NCI-H1048 (cell line): ENCODE measurements at regions not wholly inside any gene's neighbourhood (a gene's known extent, or its start where the extent isn't known, plus 50 kb on each side); places are given as distances from the start of the nearest gene placed in this dataset.

Source experiments
- DNase-seq: peaks from one replicate; lab custom pipeline; 2025; lab: John Stamatoyannopoulos, UW

DNA sequence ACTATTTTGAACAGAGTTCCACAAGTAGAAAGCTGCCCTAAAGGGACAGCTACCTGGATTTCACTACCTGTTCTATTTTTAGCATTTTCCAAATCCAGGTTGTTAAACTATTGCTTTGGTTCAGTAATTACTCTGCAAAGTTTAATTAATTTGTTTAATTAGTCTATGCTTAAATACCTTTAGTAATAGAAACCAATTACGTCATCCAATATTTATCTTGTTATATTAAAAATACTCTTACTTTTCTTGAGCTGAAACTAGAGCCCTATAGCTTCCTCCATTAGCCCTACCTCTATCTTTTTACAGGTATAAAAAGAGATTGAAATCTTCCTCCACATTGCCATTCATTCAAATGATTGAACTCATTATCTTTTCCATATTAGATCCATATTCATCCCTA is 514.6 kb downstream of the DSC3 start:
- DNase-seq = no peak

DNA sequence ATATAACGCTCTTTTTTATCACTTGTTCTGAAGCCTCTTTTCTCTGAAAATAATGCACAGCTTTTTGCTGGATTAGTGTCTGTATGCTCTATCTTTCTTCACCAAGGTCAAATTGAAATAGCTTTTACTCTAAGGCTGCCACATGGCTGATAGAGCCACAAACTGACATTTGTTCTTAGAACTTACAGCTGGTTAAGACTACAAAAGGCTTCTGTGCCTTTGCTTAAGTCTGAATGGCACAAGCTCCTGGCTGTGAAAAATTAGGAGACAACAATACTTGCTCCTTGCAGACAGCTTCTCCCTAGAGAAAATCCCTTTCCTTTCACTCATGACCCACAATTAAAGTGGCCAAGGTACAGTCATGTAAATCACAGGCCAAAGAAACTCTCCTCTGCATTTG is 515.3 kb downstream of the DSC3 start:
- DNase-seq = no peak

DNA sequence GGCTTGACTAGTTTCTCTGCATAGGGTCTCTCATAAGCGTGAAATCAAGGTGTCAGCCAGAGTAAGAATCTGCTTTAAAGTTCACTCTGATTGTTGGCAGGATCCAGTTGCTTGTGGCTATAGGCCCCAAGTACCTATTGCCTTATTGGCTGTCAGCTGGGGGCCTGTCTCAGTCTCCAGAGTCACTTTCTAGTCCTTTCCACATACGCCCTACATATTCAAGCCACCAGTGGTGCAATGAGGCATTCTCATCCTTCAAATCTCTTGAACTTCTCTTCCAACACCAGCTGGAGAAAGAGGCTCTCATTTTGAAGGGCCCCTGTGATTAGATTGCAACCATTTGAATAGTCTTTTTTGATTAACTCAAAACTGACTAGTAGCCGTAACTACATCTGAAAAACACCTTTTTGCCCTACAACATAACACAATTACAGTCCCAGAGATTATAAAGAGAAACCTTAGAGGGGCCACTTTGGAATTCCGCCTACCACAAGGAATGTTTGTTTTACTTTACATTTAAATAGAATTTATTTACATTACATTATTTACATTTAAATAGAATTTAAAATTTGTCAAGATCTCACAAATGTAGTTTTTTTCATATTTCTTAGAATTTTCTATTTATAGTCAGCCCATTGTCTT is 520.1 kb downstream of the DSC3 start:
- DNase-seq = no peak

DNA sequence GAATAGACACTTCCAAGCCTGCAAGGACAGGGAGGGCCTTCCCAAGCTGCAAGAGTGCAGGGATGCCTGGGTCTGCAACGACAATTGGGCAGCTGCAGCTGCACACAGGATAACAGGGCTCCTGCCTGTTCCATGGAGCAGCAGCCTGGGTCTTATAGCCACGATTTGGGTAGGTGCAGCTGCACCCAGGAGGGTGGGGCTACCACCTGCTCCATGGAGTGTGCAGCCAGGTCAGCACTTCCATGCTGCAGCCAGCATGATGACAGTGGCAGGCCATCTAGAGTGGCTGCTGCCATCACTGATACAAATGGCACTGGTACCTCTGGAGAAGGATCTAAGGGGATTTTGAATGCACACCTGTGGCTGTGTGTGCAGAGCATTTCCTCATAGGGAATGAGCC is 528.5 kb downstream of the DSC3 start:
- no peak for DNase-seq

DNA sequence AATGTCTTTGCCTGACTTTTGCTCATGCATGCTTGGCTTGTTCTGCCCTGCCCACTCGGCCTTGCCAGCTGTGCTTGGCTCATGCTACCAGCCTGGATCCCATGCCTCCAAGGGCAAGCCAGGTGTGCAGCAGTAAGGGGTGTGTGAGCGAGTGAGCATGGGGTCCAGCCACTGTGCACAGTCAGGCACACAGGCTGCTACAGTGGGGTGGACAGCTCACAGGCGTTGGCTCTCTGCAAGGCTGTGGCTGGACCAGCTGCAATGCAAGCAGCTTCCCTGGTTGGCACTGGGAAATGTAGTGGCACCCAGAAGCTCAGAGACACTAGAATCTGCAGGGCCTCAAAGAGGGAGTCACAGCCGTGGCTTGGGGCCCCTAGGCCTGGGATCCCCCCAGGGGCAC is 529.7 kb downstream of the DSC3 start:
- DNase-seq = no peak

DNA sequence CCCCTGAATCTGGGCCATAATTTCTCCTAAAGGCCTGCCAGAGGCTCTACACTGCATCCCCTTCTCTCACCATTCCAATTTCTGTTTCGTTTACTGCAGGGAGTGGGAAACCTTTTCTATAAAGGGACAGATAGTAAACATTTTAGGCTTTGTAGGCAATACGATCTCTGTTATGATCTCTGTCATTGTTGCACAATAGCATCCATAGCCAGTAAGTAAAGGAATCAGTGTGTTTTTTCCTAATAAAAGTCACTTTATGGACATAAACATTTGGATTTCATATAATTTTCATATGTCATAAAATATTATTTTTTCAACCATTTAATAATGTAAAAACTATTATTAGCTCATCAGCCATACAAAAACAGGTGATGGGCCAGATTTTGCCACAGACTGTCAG is 531.7 kb downstream of the DSC3 start:
- DNase-seq = no peak

DNA sequence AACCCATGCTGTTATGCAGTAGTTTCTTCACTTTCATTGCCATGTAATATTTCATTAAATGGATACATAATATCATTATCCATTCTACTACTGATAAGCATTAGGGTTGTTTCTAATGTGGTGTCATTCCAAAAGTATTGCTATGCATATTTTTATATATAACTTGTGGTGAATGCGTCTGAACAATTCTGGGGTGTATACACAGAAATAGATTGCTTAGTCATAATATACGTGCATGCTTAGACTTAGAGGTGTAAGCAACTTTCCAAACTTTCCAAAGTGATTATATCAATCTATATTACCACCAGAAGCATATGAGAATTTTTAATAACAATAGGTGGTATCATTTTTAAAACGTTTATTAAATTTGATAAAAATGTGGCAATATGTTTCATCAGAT is 540.9 kb downstream of the DSC3 start:
- no peak for DNase-seq

DNA sequence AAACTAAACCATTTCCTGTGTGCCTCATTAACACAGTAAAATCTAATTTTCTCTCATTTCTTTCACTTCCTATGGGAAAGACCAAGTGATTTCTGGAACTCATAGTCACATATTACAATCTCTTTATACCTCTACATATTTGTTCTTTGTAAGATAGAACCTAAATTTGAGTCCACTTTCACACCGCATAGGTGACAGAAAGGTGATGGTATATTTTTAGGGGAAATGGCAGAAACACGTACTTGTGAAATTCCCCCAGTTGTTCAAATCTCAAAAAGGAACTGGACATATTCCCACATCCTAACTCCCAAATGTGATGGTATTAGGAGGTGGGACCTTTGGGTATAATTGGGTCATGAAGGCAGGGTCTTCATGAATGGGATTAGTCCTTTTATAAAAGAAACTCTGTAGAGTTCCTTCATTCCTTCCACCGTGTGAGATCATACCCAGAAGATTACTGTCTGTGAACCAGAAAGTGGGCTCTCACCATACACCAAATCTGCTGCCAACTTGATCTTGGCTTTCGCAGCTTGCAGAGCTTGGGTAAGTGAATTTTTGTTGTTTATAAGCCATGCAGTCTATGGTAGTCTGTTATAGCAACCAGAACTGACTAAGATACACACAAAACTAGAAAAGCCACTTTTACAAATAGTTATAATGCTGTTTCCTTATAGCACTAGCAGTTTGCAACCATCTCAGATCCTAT is 542.1 kb downstream of the DSC3 start:
- no peak for DNase-seq

DNA sequence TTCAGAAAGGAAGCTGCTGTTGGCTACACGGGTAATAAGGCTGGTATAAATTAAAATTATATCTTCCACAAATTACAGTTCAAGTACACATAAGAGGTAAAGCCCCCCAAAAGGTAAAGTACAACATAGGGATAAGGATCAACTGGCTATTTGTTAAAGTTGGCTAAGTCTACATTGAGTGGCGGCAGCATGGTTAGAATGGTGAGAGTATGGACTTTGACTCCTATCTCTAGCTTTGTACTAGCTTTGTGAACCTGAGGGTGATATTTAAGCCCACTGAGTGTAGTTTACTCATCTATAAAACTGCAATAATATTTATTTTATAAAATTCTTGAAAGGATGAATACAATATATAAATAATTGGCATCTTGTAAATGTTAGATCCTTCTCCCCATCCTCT is 542.8 kb downstream of the DSC3 start:
- DNase-seq = no peak

DNA sequence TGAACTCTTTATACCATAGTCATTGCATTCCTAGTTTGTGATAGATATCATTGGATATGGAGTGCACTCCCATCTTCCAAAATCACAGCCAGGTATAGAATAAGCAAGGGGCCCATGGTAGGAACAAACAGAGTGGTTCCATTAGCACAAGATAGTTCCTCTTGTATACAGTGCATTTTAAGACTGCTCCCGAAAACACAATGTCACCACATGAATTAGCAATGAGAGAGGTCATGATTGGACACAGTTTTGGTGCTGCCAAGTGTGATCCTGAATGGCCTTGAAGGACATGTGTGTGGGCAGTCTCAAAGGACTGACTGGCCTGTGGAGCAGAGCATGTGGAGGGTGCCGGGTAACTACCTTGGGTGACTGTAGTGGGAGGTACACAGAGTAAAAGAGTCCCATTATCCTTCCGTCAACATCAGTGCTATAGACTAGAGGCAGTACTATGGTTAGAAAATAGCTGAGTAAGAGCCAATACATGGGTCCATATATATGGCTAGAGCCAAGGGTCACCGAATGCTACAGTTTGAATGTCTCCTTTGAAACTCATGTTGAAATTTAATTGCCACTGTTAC is 549.9 kb downstream of the DSC3 start:
- DNase-seq = no peak

DNA sequence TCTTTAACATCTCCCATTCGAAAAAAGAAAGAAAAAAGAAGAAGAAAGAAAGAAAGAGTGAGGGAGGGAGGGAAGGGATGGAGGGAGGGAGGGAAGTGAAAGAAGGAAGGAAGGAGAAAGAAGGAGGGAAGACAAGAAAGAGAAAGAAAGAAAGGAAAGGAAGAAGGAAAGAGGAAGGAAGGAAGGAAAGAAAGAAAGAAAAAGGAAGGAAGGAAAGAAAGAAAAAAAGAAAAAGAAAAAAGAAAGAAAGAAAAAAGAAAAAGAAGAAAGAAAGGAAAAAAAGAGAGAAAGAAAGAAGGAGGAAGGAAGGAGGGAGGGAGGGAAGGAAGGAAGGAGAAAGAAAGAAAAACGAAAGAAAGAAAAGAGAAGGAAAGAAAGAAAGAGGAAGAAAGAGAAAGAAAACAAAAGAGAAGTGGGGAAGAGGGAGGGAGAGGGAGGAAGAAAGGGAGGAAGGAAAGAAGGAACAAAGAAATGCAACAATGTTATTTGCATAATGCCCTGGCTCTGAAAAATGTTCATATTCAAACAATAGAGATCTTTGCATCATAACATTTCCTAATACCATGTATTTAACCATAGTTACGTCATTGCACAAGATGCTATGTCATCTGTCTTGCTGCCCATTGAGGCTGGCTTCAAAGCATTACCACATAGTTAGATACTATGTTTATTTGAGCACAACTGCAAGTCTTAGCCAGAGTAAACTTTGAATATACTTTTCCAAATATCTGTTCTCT is 550.6 kb downstream of the DSC3 start:
- DNase-seq = no peak

DNA sequence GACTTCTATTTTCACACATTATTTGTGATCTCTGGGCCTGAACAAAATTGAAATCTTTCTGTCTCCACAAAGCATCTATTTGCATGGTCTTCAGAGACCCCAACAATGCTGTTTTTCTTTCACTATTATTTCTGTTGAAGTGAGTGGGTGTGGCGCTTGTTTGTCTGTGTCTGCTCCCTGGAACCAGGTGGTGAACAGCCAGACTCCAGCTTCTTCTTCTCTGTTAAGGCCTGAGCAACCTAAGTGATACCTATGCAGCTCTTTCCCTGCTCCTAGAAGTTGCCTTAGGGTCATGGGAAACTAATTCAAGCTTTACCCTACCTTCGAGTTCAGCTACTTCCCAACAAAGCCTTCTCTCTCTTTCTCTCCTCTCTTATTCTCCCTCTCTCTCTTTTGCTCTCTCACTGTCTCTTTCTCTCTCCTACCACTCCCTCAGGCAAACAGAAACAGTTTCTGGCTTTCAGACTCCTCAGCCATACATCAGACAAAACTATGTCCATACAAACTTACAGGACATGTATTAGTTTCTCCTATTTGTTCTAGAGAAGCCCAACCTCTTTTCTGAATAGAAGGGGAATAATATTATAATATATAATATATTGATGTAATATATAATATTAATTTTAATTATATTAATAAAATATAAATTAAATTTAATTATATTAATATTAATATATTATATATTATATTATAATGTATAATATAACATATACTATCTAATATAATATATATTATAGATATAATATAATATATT is 552.5 kb downstream of the DSC3 start:
- no peak for DNase-seq

DNA sequence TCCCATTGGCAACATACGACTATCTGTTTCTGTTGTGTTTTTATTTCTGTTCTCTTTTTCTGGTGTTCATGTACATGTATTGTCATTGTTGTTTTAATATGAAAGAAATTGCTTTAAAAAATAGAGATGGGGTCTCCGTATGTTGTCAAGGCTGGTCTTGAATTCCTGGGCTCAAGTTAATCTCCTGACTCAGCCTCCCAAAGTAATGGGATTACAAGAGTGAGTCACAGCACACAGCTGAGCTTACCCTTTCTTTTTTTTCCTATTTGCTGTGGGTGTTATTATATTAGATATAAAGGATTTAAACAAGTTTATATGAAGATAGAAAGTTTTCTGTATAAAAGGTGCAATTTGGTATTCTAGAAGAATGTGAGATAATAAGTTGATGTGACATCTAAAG is 554.6 kb downstream of the DSC3 start:
- DNase-seq = no peak

DNA sequence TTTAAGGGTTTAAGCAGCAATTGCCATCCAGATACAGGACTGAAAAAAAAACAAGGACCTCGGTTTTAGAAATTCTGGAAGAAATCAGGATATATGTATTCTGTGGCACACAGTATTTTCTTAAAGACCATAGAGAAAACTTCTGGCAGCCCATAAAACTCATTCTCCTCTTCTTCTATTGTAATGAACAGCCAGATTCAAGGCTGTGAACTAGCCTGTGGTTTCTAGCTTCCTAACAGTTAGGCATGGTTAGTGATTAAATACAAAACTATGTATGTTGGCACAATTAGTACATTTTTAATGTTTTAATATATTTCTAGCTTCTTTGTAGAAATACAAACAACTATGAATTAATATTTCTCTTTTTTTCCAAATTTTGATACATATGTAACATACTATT is 555.7 kb downstream of the DSC3 start:
- no peak for DNase-seq

DNA sequence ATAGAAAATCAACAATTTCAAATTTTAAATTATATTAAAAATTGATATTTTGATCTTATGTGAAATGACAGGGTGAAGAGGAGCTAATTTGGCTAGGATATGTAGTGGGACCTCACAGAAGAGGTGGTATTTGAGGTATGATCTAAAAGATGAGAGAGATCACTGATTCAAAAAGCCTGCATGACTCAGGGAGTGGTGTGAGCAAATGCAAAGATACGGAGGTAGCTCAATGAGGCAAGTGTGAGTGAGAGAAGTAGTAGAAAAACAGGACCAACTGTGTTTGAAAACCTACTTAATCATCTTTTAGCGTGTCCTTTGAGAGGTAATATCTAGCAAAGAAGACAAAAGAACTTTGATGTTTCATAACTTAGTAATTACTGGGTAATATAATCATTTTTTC is 557.5 kb downstream of the DSC3 start:
- DNase-seq = no peak

DNA sequence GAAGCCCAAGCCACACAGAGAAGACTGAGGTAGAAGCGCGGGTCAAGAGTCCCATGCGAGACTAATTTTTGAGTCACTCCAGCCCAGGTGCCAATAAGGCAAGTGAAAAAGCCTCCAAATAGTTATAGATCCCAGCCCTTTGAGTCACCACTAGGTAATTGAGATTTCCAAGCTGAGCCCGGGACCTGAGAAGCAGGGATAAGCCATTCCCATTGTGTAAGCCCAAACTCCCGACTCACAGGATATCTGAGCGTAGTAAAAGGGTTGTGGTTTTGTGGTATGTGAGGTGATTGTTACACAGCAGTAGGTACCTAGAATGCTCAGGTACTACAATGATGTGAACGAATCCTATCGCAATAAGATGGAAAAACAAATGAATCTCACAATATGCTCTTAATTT is 560.7 kb downstream of the DSC3 start:
- no peak for DNase-seq

DNA sequence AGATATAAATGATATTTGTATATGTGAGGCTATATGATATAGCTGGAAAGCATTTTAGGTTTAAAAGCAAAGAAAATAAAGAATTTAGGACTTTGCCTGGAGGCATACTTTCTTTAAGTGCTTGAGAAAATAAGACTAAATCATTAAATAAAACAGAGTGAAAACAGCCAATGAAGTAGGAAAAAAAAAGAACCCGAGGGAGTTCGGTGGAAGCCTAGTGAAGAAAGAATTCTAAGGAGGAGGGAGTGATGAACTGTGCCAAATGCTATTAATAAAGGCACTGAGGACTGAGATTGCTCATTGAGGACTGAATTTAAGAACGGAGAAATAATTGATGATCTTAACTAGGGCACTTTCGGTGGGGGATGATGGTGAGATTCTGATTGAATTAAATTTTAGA is 573.5 kb downstream of the DSC3 start:
- DNase-seq = no peak

DNA sequence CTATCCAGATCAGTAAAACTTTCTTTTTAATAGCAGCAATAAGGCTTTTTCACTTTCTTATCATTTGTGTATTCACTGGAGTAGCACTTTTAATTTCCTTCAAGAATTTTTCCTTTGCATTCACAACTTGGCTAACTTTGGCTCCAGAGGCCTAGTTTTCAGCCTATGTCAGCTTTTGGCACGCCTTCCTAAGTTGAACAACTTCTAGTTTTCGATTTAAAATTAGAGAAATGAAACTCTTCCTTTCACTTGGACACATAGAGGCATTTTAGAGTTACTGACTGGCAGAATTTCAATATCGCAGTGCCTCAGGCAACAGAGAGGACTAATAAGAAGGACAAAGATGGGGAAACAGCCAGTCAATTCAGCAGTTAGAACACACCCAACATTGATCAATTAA is 577.4 kb downstream of the DSC3 start:
- DNase-seq = no peak

DNA sequence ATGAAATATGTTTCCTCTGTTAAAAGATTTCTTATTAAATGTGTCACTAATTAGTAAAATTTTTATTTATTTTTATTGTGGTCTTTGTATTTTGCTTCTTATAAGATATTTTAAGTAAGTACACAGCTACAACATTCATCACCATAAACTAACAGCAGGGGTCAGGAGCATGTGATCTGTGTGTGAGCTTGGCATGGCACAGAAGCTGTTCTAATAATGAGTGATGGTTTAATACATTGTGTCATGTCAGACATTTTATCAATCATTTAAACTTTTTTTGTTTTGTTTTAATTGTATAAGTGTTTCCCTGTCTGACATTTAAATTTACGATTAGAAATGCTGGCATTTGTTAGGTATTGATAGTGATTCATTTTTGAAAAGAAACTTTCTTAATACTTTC is 585.4 kb downstream of the DSC3 start:
- no peak for DNase-seq

DNA sequence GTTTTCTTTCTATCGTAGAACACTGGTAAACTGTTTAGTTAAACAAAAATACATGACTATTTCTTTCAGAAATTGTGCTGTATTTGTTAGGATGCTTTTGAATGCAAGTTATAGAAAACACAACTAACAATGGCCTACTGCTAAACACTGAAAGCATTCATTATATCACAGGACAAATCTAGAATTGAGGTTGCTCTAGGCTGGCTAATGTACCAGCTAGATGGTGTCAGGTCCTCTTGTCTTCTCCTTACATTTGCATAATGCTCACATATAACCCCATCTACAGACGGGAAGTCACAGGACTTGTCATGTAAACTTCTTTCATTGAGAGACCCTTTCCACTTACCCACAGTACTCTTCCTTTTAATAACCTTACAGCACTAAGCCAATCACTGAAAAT is 586.8 kb downstream of the DSC3 start:
- DNase-seq = no peak

DNA sequence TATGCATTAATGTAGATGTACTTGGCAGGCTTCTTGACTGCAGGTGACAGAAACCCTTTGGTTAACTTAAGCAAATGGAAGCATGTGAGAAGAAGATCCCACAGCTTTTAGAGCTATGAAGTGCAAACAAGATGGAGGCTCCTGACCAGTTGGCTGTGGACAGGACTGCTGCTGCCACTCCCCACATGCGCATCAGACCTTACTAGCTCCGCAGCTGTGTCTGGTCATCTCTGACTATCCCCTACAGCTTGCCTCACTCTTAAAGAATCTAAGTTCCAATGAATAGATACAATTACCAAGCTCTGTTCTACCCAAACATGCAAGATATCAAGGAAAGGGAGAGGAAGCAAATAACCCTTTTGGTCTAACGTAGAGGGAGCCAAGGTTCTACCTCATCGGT is 587.6 kb downstream of the DSC3 start:
- DNase-seq = no peak

DNA sequence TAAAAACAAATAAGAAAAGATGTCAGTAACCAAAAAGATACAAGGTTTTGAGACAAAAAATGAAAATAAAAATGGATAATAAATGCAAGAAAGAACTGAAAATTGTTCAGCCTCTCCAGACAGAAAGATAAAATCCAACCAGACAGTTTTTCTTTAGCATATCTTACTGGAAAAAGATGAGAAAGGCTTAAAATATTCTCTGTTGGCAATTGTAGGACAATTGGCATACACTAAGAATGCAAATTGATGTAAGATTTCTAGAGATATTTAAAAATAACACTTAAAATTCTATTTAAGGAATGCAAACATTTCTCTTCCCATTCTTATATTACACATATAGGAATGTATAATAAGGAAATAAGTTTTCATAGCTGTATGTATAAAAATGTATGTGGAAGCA is 590.6 kb downstream of the DSC3 start:
- DNase-seq = no peak
